ENCODE measurements at regions not wholly inside any gene's neighbourhood (a gene's known extent, or its start where the extent isn't known, plus 50 kb on each side); places are given as distances from the start of the nearest gene placed in this dataset.

GRCh38 chr10:113458451-113458850, 94.4 kb upstream of the HABP2 start:
- no peak for DNase-seq (ENCODE audit: extremely low read depth in 1 of 2, low read depth in 1 of 2)

GRCh38 chr10:113458944-113459343, 93.9 kb upstream of the HABP2 start:
- DNase-seq (ENCODE audit: extremely low read depth in 1 of 2, low read depth in 1 of 2) = no peak

GRCh38 chr10:113459626-113460280, 93.1 kb upstream of the HABP2 start:
- DNase-seq (ENCODE audit: extremely low read depth in 1 of 2, low read depth in 1 of 2) = no peak

GRCh38 chr10:113463083-113463482, 89.8 kb upstream of the HABP2 start:
- no peak for DNase-seq (ENCODE audit: extremely low read depth in 1 of 2, low read depth in 1 of 2)

GRCh38 chr10:113463777-113464176, 89.1 kb upstream of the HABP2 start:
- no peak for DNase-seq (ENCODE audit: extremely low read depth in 1 of 2, low read depth in 1 of 2)

- no peak for DNase-seq (ENCODE audit: extremely low read depth in 1 of 2, low read depth in 1 of 2)
Observed at GRCh38 chr10:113469796-113470195, 83.1 kb upstream of the HABP2 start.

- DNase-seq (ENCODE audit: extremely low read depth in 1 of 2, low read depth in 1 of 2) = no peak
Observed at GRCh38 chr10:113470372-113471240, 82.2 kb upstream of the HABP2 start.

- no peak for DNase-seq (ENCODE audit: extremely low read depth in 1 of 2, low read depth in 1 of 2)
Observed at GRCh38 chr10:113471241-113471996, 81.4 kb upstream of the HABP2 start.

GRCh38 chr10:113473011-113473410, 79.8 kb upstream of the HABP2 start:
- DNase-seq (ENCODE audit: extremely low read depth in 1 of 2, low read depth in 1 of 2) = no peak

- no peak for DNase-seq (ENCODE audit: extremely low read depth in 1 of 2, low read depth in 1 of 2)
Observed at GRCh38 chr10:113473851-113474250, 79.0 kb upstream of the HABP2 start.

- no peak for DNase-seq (ENCODE audit: extremely low read depth in 1 of 2, low read depth in 1 of 2)
Observed at GRCh38 chr10:113474752-113475151, 78.1 kb upstream of the HABP2 start.

- DNase-seq (ENCODE audit: extremely low read depth in 1 of 2, low read depth in 1 of 2) = no peak
Observed at GRCh38 chr10:113475381-113475807, 77.5 kb upstream of the HABP2 start.

- DNase-seq (ENCODE audit: extremely low read depth in 1 of 2, low read depth in 1 of 2) = no peak
Observed at GRCh38 chr10:113476191-113476590, 76.7 kb upstream of the HABP2 start.

- DNase-seq (ENCODE audit: extremely low read depth in 1 of 2, low read depth in 1 of 2) = no peak
Observed at GRCh38 chr10:113476673-113477072, 76.2 kb upstream of the HABP2 start.

- DNase-seq (ENCODE audit: extremely low read depth in 1 of 2, low read depth in 1 of 2) = no peak
Observed at GRCh38 chr10:113477451-113477850, 75.4 kb upstream of the HABP2 start.

GRCh38 chr10:113479346-113480080, 73.3 kb upstream of the HABP2 start:
- no peak for DNase-seq (ENCODE audit: extremely low read depth in 1 of 2, low read depth in 1 of 2)

- DNase-seq (ENCODE audit: extremely low read depth in 1 of 2, low read depth in 1 of 2) = no peak
Observed at GRCh38 chr10:113480081-113480360, 72.8 kb upstream of the HABP2 start.

- DNase-seq (ENCODE audit: extremely low read depth in 1 of 2, low read depth in 1 of 2) = no peak
Observed at GRCh38 chr10:113480851-113481502, 71.9 kb upstream of the HABP2 start.

GRCh38 chr10:113484487-113484886, 68.4 kb upstream of the HABP2 start:
- no peak for DNase-seq (ENCODE audit: extremely low read depth in 1 of 2, low read depth in 1 of 2)

GRCh38 chr10:113485736-113486135, 67.1 kb upstream of the HABP2 start:
- no peak for DNase-seq (ENCODE audit: extremely low read depth in 1 of 2, low read depth in 1 of 2)

GRCh38 chr10:113486531-113486930, 66.3 kb upstream of the HABP2 start:
- no peak for DNase-seq (ENCODE audit: extremely low read depth in 1 of 2, low read depth in 1 of 2)
